Small intestine (tissue), 7 donors: ENCODE measurements at regions not wholly inside any gene's neighbourhood (a gene's known extent, or its start where the extent isn't known, plus 50 kb on each side); places are given as distances from the start of the nearest gene placed in this dataset.

ENCODE experiments used
- DNase-seq, 2 donors: peaks; one replicate each; pipeline versions ENCODE4 v3.0.0 to v3.0.0-alpha.2; 2013
- FAIRE-seq: peaks from 2 replicates; lab custom pipeline; 2012; peaks lifted over from hg19 to GRCh38; lab: Jason Lieb, UNC
- H3K27ac ChIP-seq, 3 donors: one replicate each; pipeline ENCODE4 v1.5.1; 2013; ENCODE audit warnings: low read length in 2 of 3, mild to moderate bottlenecking in 2 of 3, control low read depth in 1 of 3, inconsistent platforms in 1 of 3, low read depth in 1 of 3, moderate library complexity in 1 of 3
- H3K27me3 ChIP-seq, 3 donors: one replicate each; pipeline ENCODE4 v1.6.1; 2013; ENCODE audit warnings: low read length in 3 of 3, inconsistent platforms in 1 of 3; ENCODE audit not compliant: control insufficient read depth in 3 of 3, insufficient read depth in 3 of 3
- H3K36me3 ChIP-seq, 3 donors: one replicate each; pipeline ENCODE4 v1.6.1; 2013; ENCODE audit warnings: low read length in 3 of 3, inconsistent platforms in 1 of 3, low read depth in 1 of 3, mild to moderate bottlenecking in 1 of 3, moderate library complexity in 1 of 3; ENCODE audit not compliant: control insufficient read depth in 3 of 3, insufficient read depth in 2 of 3
- H3K4me1 ChIP-seq, 3 donors: one replicate each; pipeline ENCODE4 v1.6.1; 2013; ENCODE audit warnings: low read length in 2 of 3, inconsistent platforms in 1 of 3, low read depth in 1 of 3, mild to moderate bottlenecking in 1 of 3, moderate library complexity in 1 of 3; ENCODE audit not compliant: control insufficient read depth in 3 of 3, insufficient read depth in 2 of 3
- H3K4me3 ChIP-seq, 3 donors: one replicate each; pipeline ENCODE4 v1.5.1; 2013; ENCODE audit warnings: low read length in 3 of 3, control low read depth in 1 of 3, inconsistent platforms in 1 of 3, low read depth in 1 of 3, mild to moderate bottlenecking in 1 of 3, moderate library complexity in 1 of 3
- H3K9me3 ChIP-seq, 2 donors: one replicate each; pipeline ENCODE4 v1.6.1; 2013; ENCODE audit warnings: low read depth in 1 of 2, low read length in 1 of 2; ENCODE audit not compliant: control insufficient read depth in 2 of 2, insufficient read depth in 1 of 2
- WGBS, 3 donors: extraction: QIAGEN DNeasy Blood & Tissue Kit; methylation state at CpG; one replicate each; pipeline ENCODE4 v1.1.7; 2013; 5-methylcytosine and 5-hydroxymethylcytosine counted together
- donor health status: healthy with polysubstance abuse.
- donor health status: control.
- donor health status: control.
- donor health status: Bipolar disorder and iron deficiency.
- donor health status: healthy.

DNA sequence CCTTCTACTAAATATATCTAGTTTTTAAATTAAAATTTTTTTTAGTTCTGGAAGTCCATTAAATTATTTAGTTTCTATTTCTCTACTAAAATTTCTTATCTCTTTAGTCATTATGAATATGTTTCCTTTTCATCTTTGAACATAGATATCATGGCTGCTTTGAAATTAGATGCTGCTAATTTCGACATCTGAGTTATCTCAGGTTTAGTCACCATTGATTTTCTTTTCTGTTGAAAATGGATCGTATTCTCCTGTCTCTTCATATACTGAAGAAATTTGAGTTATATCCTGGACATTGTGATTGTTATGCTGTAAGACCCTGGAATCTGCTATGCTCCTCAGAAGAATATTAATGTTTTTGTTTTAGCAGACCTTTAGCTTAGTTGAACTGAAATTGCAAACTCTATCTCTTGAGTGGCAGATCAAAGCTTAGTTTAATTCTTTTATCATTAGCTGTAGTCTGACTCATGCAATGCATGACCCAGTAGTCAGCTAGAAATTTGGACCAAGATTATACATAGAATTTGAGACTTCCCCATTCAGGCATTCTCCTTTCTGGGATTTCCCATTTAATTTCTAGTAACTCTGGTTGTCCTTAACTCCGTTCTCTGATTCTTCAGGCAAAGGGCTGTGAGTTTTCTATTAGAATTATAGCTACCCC is 439.8 kb upstream of the IL12A start:
- Histone ChIP-seq H3K27ac (no peak overlapping the region), H3K9me3 (no peaks in the 10 kb centered on the region), H3K4me1 (no peaks in the 10 kb centered on the region), H3K27me3 (no peaks in the 10 kb centered on the region), H3K36me3 (no peaks in the 10 kb centered on the region), H3K4me3 (no peak overlapping the region)
- DNase-seq: no peak
- 72 to 85% (median 82%) methylated on average over 3 of the region's 3 CpGs for WGBS, 3 donors
- FAIRE-seq: no peak

GRCh38 chr3:159555205-159555604 is 433.4 kb upstream of the IL12A start:
- H3K27me3 ChIP-seq: no peaks in the 10 kb centered on the region
- no peaks in the 10 kb centered on the region for H3K9me3 ChIP-seq
- no peak overlapping the region for H3K4me3 ChIP-seq
- FAIRE-seq: no peak
- no peaks in the 10 kb centered on the region for H3K36me3 ChIP-seq
- H3K27ac ChIP-seq: no peak overlapping the region
- no peaks in the 10 kb centered on the region for H3K4me1 ChIP-seq
- DNase-seq: no peak

GRCh38 chr3:159559771-159560170 is 428.9 kb upstream of the IL12A start:
- H3K36me3 ChIP-seq: no peaks in the 10 kb centered on the region
- no peaks in the 10 kb centered on the region for H3K9me3 ChIP-seq
- H3K4me1 ChIP-seq: no peaks in the 10 kb centered on the region
- no peak overlapping the region for H3K4me3 ChIP-seq
- 43 to 71% (median 71%) methylated on average over 1 of the region's 1 CpG for WGBS, 3 donors
- DNase-seq (no peak), FAIRE-seq (no peak)
- H3K27me3 ChIP-seq: no peaks in the 10 kb centered on the region
- H3K27ac ChIP-seq: no peak overlapping the region

GRCh38 chr3:159560214-159560979 is 428.2 kb upstream of the IL12A start:
- no peak overlapping the region for H3K27ac ChIP-seq
- no peaks in the 10 kb centered on the region for H3K4me1 ChIP-seq
- no peaks in the 10 kb centered on the region for H3K27me3 ChIP-seq
- FAIRE-seq: no peak
- 57 to 62% (median 58%) methylated on average over 8 of the region's 8 CpGs for WGBS, 3 donors
- no peaks in the 10 kb centered on the region for H3K36me3 ChIP-seq
- no peak for DNase-seq
- no peaks in the 10 kb centered on the region for H3K9me3 ChIP-seq
- H3K4me3 ChIP-seq: no peak overlapping the region

DNA sequence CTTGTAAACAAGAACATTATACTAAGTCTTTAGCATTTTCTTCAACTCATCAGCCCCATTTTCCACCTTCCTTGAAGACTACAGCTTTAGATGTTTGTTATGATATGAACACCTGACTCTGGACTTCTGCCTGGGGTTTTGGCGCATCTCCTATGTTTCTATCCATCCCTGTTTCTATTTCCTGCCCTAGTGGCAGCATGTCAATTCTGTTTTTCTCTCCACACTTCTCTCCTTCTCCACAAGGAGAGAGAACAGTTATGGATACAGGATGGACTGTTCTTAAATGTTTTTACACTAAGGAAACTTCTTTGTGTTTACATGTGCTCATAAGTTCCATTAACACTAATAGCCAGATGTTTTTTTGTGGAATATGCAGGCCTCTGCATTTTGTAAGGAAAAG is 423.3 kb upstream of the IL12A start:
- Histone ChIP-seq H3K4me3 (no peak overlapping the region), H3K27ac (no peak overlapping the region), H3K36me3 (no peaks in the 10 kb centered on the region), H3K27me3 (no peaks in the 10 kb centered on the region), H3K9me3 (no peaks in the 10 kb centered on the region), H3K4me1 (no peaks in the 10 kb centered on the region)
- FAIRE-seq (no peak), DNase-seq (no peak)
- WGBS, 3 donors: 73 to 78% (median 73%) methylated on average over 1 of the region's 1 CpG

DNA sequence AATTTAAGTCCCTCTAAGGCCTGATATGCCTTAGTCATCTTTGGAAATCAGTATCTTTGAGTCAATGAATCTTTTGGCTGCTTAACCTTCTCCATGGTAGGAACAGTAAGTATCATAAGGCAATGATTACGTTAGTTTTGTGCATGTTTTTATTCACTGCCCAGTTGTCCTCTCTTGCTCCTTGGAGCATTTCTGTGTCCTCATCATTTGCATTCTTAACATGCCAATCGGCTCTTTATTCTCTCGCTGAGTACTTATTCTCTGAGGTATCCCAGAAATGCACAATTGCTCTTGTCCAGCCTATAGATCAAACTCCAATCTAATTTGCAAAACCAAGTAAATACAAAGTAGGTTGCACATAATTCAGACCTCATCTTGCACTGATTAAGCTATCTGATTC is 405.0 kb upstream of the IL12A start:
- WGBS, 3 donors: 56 to 66% (median 59%) methylated on average over 3 of the region's 3 CpGs
- H3K27ac ChIP-seq: no peak overlapping the region
- H3K4me3 ChIP-seq: no peak overlapping the region
- no peaks in the 10 kb centered on the region for H3K9me3 ChIP-seq
- H3K27me3 ChIP-seq: no peaks in the 10 kb centered on the region
- no peak for FAIRE-seq
- DNase-seq: no peak
- H3K36me3 ChIP-seq: no peaks in the 10 kb centered on the region
- H3K4me1 ChIP-seq: no peaks in the 10 kb centered on the region

DNA sequence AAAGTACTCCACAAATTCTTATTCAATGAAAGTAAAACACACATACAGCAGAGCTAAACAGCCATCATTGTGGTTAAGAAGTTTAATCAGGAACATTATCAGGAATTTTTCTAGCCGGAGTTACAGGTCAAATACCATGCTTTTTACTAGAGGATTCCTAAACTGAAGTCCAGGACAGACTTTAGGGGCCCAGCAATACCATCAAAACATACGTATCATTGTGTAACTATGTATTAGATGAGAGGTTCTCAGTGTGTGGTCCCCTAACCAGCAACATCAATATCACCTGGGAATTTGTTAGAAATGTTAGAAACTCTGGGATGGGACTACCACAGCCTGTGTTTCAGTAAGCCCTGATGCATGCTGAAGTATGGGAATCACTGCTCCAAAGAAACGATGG is 404.2 kb upstream of the IL12A start:
- no peak overlapping the region for H3K27ac ChIP-seq
- DNase-seq (no peak), FAIRE-seq (no peak)
- H3K36me3 ChIP-seq: no peaks in the 10 kb centered on the region
- no peak overlapping the region for H3K4me3 ChIP-seq
- no peaks in the 10 kb centered on the region for H3K27me3 ChIP-seq
- WGBS, 3 donors: 50 to 66% (median 57%) methylated on average over 3 of the region's 3 CpGs
- H3K9me3 ChIP-seq: no peaks in the 10 kb centered on the region
- no peaks in the 10 kb centered on the region for H3K4me1 ChIP-seq

- DNase-seq: no peak
- no peaks in the 10 kb centered on the region for H3K36me3 ChIP-seq
- H3K4me1 ChIP-seq: no peaks in the 10 kb centered on the region
- no peak overlapping the region for H3K4me3 ChIP-seq
- H3K27me3 ChIP-seq: no peaks in the 10 kb centered on the region
- no peak for FAIRE-seq
- no peak overlapping the region for H3K27ac ChIP-seq
- 29 to 35% (median 32%) methylated on average over 5 of the region's 5 CpGs for WGBS, 3 donors
- no peaks in the 10 kb centered on the region for H3K9me3 ChIP-seq
These were observed 401.9 kb upstream of the IL12A start for GRCh38 chr3:159586571-159587202.
